ENCODE measurements at regions not wholly inside any gene's neighbourhood (a gene's known extent, or its start where the extent isn't known, plus 50 kb on each side); places are given as distances from the start of the nearest gene placed in this dataset.

DNA sequence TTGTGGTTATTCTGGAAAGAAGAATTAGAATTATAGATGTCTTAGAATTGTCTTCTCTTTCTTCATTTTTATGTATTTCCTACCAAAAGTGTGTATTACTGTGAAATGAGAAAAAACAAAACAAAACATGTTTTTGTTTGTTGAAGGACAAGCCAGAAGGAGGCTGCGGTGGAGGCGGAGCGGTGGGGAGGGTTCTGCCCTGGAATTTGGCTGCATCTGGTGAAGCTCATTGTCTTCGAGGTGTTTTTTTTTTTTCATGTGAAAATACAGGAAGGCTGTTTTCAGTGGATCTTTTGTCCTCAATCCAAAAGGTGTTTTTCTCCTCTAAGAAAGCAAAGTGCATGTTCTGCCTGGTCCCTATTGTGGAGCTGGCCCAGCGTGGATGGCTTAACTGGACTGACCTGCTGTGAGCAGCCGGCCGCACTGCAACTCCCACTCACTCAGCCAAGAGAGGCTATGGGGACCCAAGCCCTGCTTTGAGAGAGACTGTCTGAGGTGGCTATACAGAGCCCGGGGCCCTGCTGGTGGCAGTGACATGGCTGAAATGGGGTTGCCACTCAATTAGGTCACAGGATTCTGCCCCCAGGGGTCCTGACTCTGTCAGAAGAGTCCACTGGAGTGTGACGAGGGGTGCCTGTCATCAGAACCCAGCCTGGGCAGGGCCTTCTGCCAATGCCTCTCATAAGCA lies 184.9 kb upstream of the MKI67 start:
- Histone ChIP-seq H3K79me2 (ENCODE audit: insufficient read depth) (no peaks in the 10 kb centered on the region), H3K9me3 (no peaks in the 10 kb centered on the region), H3K4me2 (no peak overlapping the region), H3K9ac (no peak overlapping the region), H3K27ac (ENCODE audit: low read depth in 2 of 2, low read length in 1 of 2) (no peak overlapping the region), H3F3A (replicated peaks; ENCODE audit: insufficient read depth) (no peaks in the 10 kb centered on the region), H3K4me3 (ENCODE audit: low read depth in 2 of 2, low read length in 1 of 2) (no peak overlapping the region), H3K27me3 (ENCODE audit: insufficient read depth) (no peaks in the 10 kb centered on the region), H3K36me3 (replicated peaks in 1 of 2; ENCODE audit: control insufficient read depth in 1 of 2, insufficient read depth in 2 of 2, low read length in 1 of 2) (no peaks in the 10 kb centered on the region), H2AFZ (ENCODE audit: low read depth) (no peak overlapping the region), H3K4me1 (ENCODE audit: control insufficient read depth in 1 of 2, insufficient read depth in 2 of 2, low read depth in 1 of 2, low read length in 1 of 2) (no peaks in the 10 kb centered on the region), H3K9me2 (no peaks in the 10 kb centered on the region), H4K20me1 (ENCODE audit: insufficient read depth) (no peaks in the 10 kb centered on the region)
- ChIA-PET POLR2A (no interaction called here), CTCF (interaction anchor here (0.7 kb wide), 1 partner anchor 17 kb away, joined by 3 read pairs; no protein-coding TSS in a partner anchor)
- DNase-seq: no peak
- 53% methylated on average over 9 of the region's 9 CpGs for WGBS (ENCODE audit: low lambda C conversion rate)
- TF ChIP-seq EP300 (IDR thresholded peaks at IDR 0.05; ENCODE audit: borderline replicate concordance in 1 of 2, low read depth in 1 of 2, low read length in 1 of 2): no peak
- no peak for TF ChIP-seq RFX5 (IDR thresholded peaks at IDR 0.05; ENCODE audit: low read length)
- TF ChIP-seq NRF1 (IDR thresholded peaks at IDR 0.05; ENCODE audit: low read depth, low read length): no peak
- TF ChIP-seq, protein P1, sequence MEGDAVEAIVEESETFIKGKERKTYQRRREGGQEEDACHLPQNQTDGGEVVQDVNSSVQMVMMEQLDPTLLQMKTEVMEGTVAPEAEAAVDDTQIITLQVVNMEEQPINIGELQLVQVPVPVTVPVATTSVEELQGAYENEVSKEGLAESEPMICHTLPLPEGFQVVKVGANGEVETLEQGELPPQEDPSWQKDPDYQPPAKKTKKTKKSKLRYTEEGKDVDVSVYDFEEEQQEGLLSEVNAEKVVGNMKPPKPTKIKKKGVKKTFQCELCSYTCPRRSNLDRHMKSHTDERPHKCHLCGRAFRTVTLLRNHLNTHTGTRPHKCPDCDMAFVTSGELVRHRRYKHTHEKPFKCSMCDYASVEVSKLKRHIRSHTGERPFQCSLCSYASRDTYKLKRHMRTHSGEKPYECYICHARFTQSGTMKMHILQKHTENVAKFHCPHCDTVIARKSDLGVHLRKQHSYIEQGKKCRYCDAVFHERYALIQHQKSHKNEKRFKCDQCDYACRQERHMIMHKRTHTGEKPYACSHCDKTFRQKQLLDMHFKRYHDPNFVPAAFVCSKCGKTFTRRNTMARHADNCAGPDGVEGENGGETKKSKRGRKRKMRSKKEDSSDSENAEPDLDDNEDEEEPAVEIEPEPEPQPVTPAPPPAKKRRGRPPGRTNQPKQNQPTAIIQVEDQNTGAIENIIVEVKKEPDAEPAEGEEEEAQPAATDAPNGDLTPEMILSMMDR (IDR thresholded peaks at IDR 0.05): no peak
- TF ChIP-seq, protein P2, sequence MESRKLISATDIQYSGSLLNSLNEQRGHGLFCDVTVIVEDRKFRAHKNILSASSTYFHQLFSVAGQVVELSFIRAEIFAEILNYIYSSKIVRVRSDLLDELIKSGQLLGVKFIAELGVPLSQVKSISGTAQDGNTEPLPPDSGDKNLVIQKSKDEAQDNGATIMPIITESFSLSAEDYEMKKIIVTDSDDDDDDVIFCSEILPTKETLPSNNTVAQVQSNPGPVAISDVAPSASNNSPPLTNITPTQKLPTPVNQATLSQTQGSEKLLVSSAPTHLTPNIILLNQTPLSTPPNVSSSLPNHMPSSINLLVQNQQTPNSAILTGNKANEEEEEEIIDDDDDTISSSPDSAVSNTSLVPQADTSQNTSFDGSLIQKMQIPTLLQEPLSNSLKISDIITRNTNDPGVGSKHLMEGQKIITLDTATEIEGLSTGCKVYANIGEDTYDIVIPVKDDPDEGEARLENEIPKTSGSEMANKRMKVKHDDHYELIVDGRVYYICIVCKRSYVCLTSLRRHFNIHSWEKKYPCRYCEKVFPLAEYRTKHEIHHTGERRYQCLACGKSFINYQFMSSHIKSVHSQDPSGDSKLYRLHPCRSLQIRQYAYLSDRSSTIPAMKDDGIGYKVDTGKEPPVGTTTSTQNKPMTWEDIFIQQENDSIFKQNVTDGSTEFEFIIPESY (IDR thresholded peaks at IDR 0.05; ENCODE audit: borderline replicate concordance, low read depth): no peak
- no peak for TF ChIP-seq RCOR1 (IDR thresholded peaks at IDR 0.05; ENCODE audit: low read length)
- TF ChIP-seq GATA2 (CRISPR knock-in tag; IDR thresholded peaks at IDR 0.05): no peak
- no peak for TF ChIP-seq MXI1 (IDR thresholded peaks at IDR 0.05; ENCODE audit: low read depth, low read length)
- no peak for TF ChIP-seq SMC3 (IDR thresholded peaks at IDR 0.05; ENCODE audit: low read depth, low read length)
- TF ChIP-seq RXRA (IDR thresholded peaks at IDR 0.05; ENCODE audit: borderline replicate concordance, low read depth): no peak
- no peak for TF ChIP-seq POLR2AphosphoS5 (IDR thresholded peaks at IDR 0.05; ENCODE audit: low read depth, low read length)
- no peak for TF ChIP-seq SIN3A (IDR thresholded peaks at IDR 0.05; ENCODE audit: borderline replicate concordance, low read depth, low read length)

DNA sequence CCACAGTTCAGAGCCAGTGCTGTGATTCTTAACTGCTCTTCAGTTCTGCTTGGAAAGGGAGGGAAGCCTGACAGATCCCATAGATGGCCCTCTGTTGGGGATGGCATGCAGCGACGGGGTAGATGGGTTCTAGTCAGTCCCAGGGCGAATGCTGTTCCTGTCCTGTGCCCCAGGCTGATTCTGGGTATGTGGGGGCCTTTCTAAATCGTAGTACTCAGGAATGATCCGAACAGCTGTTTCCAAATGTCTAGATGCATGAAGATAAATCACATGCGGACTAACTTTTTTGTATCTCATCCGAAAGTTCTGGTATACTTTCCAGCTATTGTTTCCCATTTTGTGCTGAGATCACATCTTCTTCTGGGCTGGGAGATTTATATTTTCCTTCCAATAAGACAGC lies 186.0 kb upstream of the MKI67 start:
- H3K4me2 ChIP-seq: no peak overlapping the region
- no peak overlapping the region for H3K4me3 ChIP-seq (ENCODE audit: low read depth in 2 of 2, low read length in 1 of 2)
- CTCF ChIA-PET: interaction anchor here (0.7 kb wide), 1 partner anchor 18 kb away, joined by 3 read pairs; no protein-coding TSS in a partner anchor
- H3K9me2 ChIP-seq: no peaks in the 10 kb centered on the region
- DNase-seq: no peak
- H3K9me3 ChIP-seq: no peaks in the 10 kb centered on the region
- TF ChIP-seq CHD2 (IDR thresholded peaks at IDR 0.05; ENCODE audit: low read length, partially characterized antibody): no peak
- H2AFZ ChIP-seq (ENCODE audit: low read depth): no peak overlapping the region
- WGBS (ENCODE audit: low lambda C conversion rate): 9% methylated on average over 5 of the region's 7 CpGs
- H3K27ac ChIP-seq (ENCODE audit: low read depth in 2 of 2, low read length in 1 of 2): no peak overlapping the region
- H3K9ac ChIP-seq: no peak overlapping the region
- no peaks in the 10 kb centered on the region for H4K20me1 ChIP-seq (ENCODE audit: insufficient read depth)
- H3K27me3 ChIP-seq (ENCODE audit: insufficient read depth): no peaks in the 10 kb centered on the region
- H3K79me2 ChIP-seq (ENCODE audit: insufficient read depth): no peaks in the 10 kb centered on the region
- H3K4me1 ChIP-seq (ENCODE audit: control insufficient read depth in 1 of 2, insufficient read depth in 2 of 2, low read depth in 1 of 2, low read length in 1 of 2): no peaks in the 10 kb centered on the region
- H3K36me3 ChIP-seq (replicated peaks in 1 of 2; ENCODE audit: control insufficient read depth in 1 of 2, insufficient read depth in 2 of 2, low read length in 1 of 2): no peaks in the 10 kb centered on the region
- H3F3A ChIP-seq (replicated peaks; ENCODE audit: insufficient read depth): no peaks in the 10 kb centered on the region
- POLR2A ChIA-PET: no interaction called here
